Activated CD4-positive, CD25-positive, alpha-beta regulatory T cell (primary cell): ENCODE measurements at regions not wholly inside any gene's neighbourhood (a gene's known extent, or its start where the extent isn't known, plus 50 kb on each side); places are given as distances from the start of the nearest gene placed in this dataset.

Experiments
- DNase-seq, 4 experiments: peaks; one replicate each; lab custom pipeline; 2025; lab: John Stamatoyannopoulos, UW

GRCh38 chr18:8944871-8945245 lies 157.6 kb upstream of the NDUFV2 start:
- DNase-seq: no peak

GRCh38 chr18:8945514-8945913 lies 157.0 kb upstream of the NDUFV2 start:
- DNase-seq: no peak

- no peak for DNase-seq
Observed at GRCh38 chr18:8946066-8946838, 156.2 kb upstream of the NDUFV2 start.

- no peak for DNase-seq
Observed at GRCh38 chr18:8947566-8947965, 154.9 kb upstream of the NDUFV2 start.

- DNase-seq: no peak
Observed at GRCh38 chr18:8948011-8948410, 154.5 kb upstream of the NDUFV2 start.

GRCh38 chr18:8948471-8949149 lies 153.9 kb upstream of the NDUFV2 start:
- no peak for DNase-seq

- no peak for DNase-seq
Observed at GRCh38 chr18:8949206-8949605, 153.3 kb upstream of the NDUFV2 start.

- no peak for DNase-seq
Observed at GRCh38 chr18:8951491-8951890, 151.0 kb upstream of the NDUFV2 start.

GRCh38 chr18:8952174-8952573 lies 150.3 kb upstream of the NDUFV2 start:
- no peak for DNase-seq

- no peak for DNase-seq
Observed at GRCh38 chr18:8952769-8953760, 149.4 kb upstream of the NDUFV2 start.

GRCh38 chr18:8957731-8958130 lies 144.8 kb upstream of the NDUFV2 start:
- no peak for DNase-seq

- DNase-seq: no peak
Observed at GRCh38 chr18:8958660-8959059, 143.8 kb upstream of the NDUFV2 start.

GRCh38 chr18:8959551-8960135 lies 142.9 kb upstream of the NDUFV2 start:
- no peak for DNase-seq

GRCh38 chr18:8960740-8961657 lies 141.5 kb upstream of the NDUFV2 start:
- no peak for DNase-seq

- DNase-seq: no peak
Observed at GRCh38 chr18:8962192-8962779, 140.2 kb upstream of the NDUFV2 start.

- no peak for DNase-seq
Observed at GRCh38 chr18:8962855-8963635, 139.5 kb upstream of the NDUFV2 start.

- DNase-seq: no peak
Observed at GRCh38 chr18:8963876-8964275, 138.6 kb upstream of the NDUFV2 start.

- DNase-seq: no peak
Observed at GRCh38 chr18:8965398-8965797, 137.1 kb upstream of the NDUFV2 start.

GRCh38 chr18:8966821-8967220 lies 135.7 kb upstream of the NDUFV2 start:
- no peak for DNase-seq

- DNase-seq: no peak
Observed at GRCh38 chr18:8967573-8967972, 134.9 kb upstream of the NDUFV2 start.
